NCI-H2171 treated with DMSO at 0.1 percent for 48 hours (cell line): ENCODE measurements at regions not wholly inside any gene's neighbourhood (a gene's known extent, or its start where the extent isn't known, plus 50 kb on each side); places are given as distances from the start of the nearest gene placed in this dataset.
"Not testable (repeated sequence)": the region's sequence is repeated elsewhere in the genome, so short reads cannot be mapped to it uniquely, and the experiment has no call there.

Source experiments
- DNase-seq: peaks from one replicate; lab custom pipeline; 2025; lab: John Stamatoyannopoulos, UW

DNA sequence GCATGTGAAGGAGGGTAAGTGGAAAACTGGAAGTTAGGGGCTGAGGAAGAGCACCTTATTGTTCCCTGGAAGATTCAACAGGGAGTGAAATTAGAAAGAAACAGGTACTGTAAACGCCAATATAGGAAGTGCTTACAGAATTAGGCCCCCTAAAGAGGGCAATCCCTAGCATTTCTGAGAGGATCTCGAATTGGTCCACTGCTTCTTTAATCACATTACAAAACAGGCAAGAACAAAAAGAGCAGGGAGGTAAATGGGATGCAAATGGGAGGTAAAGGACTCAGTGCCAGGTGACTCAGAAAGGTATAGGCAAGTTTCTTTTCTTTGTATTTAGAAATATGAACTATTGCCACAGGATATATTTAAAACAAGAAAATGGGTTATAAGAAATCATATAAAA lies 116.4 kb upstream of the FANCL start:
- no peak for DNase-seq

DNA sequence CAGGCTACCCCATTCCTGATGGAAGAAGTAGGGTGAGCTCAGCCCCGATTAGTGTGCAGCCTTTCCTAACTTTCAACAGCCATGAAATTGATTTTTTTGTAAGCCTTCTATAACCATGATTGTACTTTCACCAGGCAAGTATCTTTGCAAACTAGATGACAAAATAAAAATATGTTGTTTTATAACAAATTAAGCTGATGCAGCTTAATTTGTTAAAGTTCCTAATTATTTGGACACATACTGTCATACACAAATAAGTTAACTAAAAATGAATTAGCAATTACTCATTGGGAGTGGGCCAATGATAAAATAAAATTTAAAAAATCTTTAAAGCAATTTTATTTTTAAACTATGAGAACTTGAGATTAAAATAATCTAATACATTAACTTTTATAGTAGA lies 113.1 kb upstream of the FANCL start:
- no peak for DNase-seq

DNA sequence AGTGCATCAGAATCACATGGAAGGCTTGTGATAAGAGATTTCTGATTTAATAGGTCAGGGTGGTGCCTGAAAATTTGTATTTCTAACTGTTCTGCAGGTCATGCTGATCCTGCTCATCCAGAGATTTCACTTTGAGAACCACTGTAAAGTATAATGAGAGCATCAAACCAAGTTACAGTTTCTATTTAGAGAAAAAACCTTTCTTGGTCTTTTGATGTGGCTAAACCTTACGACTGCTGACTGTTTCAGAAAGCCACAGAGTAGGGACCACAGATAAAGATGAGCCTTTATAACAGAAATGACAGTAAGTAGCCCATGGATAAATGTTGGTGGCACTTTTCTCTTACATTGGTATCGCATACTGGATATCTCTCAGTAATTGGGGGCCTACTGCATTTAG lies 109.4 kb upstream of the FANCL start:
- no peak for DNase-seq

DNA sequence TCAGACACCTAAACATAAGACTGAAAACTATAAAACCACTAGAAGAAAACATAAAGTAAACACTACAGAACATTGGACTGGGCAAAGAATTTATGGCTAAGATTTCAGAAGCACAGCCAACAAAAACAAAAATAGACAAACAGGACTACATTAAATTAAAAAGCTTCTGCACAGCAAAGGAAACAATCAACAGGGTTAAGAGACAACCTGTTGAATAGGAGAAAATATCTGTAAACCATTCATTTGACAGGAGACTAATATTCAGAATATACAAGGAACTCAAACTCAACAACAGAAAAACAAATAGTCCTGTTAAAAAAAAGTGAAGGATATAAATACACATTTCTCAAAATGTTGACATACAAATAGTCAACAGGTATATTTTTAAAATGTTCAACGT lies 106.7 kb upstream of the FANCL start:
- DNase-seq: no peak

DNA sequence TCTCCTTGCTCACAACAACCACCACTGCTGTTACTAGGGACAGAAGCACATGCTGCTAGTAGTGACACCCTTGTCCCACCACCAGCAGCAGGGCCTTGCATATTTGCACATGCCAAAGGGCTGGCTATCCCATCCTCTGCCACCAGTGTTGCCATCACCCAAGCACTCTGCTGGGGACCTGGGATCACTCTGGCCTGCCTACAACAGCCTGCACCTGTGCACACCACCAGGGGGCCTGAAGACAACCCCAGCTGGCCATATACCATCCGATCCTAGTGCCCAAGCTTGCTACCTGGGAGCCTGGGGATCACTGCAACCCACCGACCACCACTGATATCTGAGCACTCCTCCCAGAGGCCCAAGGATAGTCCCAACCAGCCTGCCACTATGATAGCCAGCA lies 99.9 kb upstream of the FANCL start:
- no peak for DNase-seq

DNA sequence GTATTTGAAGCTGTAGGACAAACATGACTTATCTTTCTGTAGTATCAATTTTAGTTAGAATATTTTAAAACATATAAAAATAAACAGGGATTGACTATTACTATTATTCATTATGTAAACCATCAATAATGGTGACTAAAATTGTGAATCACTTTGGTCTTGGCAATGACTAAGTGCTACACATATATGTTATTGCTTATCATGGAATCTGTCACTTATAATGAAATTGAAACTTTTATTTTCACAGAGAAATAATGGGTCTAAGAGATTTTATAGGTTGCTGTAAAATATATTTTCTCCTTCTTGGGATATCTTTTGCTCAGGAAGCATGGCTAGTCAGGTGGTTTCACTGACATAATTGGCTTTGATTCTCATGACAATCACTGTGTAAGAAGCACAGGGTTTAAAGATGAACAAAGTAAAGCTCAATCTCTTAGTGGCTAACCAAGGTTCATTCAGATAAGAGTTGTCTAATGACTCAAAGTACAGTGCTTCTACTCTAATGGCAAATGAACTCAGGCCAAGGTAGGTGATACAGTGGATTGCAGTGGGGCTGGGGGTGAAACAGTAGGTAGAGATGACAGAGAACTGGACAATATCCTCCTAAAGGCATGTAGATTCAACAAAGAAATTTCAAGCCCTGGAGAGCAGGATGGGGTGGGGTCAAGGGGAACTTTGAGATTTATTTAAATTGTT lies 98.6 kb upstream of the FANCL start:
- no peak for DNase-seq

DNA sequence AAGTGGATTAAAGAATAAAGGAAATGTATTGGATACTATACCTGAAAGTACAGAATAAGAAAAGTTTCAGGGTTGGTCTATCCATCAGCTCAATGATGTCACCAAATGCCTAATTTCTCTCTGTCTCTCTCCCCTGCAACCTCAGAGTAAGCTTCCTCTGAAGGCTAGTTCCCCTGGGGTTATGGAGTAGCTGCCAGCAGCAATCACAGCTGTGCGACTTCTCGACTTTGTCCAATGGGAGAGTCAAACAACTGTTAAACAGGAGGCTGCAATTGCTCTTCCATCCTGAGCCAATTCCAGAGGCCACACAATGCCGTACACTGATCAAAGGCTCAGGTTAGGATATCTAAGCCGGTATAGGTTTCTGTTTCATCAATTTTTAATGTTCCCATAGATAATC lies 95.3 kb upstream of the FANCL start:
- peak; percentile 94 for DNase-seq

DNA sequence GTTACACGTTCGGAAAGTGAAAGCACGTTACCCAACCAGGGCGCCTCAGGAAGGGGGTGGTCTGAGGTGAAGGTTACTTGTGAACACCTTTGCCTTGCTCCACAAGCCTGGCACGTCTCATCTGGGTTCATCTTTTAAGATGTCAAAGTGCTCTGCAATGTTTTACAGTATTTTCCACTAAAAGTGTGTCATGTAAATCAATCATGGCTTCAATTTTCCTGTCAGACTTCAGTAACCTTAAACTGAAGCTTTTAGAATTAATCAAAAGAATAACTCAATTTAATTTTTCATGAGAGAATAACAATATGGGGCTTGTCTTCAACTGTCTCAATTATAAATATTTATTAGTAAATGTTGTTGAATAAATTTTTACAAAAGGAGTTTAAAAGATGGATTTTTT lies 93.3 kb upstream of the FANCL start:
- DNase-seq: no peak

DNA sequence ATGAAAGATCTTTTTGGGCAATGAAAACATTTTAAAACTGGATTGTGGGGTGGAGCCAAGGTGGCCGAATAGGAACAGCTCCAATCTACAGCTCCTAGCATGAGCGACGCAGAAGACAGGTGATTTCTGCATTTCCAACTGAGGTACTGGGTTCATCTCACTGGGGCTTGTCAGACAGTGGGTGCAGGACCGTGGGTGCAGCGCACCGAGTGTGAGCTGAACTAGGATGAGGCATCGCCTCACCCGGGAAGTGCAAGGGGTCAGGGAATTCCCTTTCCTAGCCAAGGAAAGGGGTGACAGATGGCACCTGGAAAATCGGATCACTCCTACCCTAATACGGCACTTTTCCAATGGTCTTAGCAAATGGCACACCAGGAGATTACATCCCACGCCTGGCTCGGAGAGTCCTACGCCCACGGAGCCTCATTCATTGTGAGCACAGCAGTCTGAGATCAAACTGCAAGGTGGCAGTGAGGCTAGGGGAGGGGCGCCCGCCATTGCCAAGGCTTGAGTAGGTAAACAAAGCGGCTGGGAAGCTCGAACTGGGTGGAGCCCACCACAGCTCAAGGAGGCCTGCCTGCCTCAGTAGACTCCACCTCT lies 84.3 kb upstream of the FANCL start:
- DNase-seq: peak; percentile 43

DNA sequence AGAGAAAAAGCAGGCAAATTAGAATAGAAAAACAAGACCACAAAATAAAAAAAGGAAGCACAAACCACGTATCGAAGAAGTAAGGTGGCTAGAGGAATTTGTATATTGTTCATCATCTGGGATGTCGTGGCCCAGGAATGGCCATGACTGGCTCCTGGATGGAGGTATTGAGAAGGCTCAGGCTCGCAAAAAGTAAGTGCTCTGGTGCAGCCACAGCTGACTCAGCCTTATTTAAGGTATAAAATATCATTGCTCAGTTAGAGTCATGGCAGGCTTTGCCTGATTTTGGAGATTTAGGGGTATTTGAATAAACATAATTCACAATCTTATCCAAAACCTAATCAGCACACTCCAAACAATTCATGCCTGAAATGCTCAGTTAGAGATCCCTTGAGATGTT lies 78.4 kb upstream of the FANCL start:
- DNase-seq: no peak

DNA sequence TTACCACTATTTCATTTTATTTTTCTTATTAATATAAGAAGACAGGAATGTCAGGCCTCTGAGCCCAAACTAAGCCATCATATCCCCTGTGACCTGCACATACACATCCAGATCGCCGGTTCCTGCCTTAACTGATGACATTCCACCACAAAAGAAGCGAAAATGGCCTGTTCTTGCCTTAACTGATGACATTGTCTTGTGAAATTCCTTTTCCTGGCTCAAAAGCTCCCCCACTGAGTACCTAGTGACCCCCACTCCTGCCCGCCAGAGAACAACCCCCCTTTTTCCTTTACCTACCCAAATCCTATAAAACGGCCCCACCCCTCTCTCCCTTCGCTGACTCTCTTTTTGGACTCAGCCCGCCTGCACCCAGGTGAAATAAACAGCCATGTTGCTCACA lies 77.8 kb upstream of the FANCL start:
- not testable (repeated sequence) for DNase-seq

DNA sequence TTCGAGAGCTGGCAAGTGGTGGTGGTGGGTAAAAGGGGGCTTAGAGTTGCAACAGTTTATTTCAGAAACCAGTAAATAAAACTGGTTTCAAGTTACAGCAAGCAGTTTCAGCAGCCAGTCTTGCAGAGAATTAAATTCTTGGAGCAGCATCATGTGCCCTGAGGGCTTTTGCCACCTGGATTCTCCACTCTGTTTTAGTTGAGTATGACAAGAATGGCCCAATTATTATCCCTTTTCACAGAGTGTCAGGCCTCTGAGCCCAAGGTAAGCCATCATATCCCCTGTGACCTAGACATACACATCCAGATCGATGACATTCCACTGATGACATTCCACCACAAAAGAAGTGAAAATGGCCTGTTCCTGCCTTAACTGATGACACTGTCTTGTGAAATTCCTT lies 72.8 kb upstream of the FANCL start:
- no peak for DNase-seq

DNA sequence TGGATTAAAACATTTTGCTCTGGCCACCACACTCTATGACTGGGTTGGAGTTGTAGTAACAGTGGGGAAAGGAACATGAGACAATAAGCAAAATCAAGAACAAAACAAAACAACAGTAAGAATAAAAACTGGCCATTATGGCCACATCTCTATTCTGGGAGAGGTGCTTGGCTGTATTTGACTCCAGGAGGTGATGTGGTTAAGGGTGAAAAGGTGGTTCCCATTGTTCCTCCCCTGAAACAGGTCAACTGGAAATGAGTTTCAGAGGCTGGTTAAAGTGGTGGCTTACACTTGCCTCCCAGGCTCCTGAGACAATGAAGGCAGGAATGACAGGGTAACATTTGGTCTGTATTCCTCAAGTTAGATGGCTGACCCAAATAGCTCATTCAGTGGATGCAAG lies 67.3 kb upstream of the FANCL start:
- DNase-seq: no peak

DNA sequence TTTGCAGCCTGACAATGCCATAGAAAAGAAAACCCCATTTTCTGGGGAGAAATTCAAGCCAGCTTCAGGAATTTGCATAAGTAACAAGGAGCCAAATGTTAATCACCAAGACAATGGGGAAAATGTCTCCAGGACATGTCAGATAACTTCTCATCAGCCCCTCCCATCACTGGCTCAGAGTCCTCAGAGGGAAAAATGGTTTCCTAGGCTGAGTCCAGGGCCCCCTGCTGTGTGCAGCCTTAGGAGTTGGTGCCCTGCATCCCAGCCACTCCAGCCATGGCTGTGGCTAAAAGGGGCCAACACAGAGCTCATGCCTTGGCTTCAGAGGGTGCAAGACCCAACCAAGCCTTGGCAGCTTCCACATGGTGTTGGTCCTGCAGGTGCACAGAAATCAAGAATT lies 63.7 kb upstream of the FANCL start:
- no peak for DNase-seq

DNA sequence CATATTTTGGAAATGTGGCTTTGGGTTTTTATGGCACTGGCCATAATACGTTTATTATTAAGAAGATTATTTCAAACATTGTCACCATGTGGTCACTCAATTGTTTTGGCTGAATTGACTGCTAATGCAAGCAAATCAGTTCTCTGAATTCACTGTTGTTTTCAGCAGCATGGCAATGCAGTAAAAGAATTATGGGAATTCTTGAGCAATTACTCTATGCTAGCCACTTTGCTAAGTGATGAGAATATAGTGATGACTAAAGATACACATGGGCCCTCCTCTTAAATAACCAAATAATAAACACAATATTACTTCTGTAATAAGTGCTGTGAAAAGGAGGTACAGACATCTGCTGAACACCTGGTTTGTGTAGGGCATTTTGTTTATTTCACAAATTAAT lies 58.0 kb upstream of the FANCL start:
- no peak for DNase-seq

DNA sequence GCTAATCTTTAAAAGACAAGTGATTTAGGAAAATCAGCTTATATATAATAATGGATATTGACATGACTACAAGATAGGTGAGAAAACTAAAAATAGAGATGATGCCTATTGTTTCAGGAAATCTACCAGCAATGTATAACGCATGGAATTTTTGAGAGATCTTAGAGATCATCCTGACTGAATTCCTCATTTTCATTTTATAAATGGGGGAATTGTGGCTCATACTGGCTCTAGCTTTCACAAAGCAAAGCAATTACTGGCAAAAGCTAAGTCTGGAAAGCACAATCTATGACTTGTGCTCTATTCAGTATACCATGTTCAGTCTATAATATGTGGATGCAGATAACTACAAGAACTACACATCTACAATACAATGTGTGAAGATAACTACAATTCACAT lies 51.9 kb upstream of the FANCL start:
- no peak for DNase-seq

DNA sequence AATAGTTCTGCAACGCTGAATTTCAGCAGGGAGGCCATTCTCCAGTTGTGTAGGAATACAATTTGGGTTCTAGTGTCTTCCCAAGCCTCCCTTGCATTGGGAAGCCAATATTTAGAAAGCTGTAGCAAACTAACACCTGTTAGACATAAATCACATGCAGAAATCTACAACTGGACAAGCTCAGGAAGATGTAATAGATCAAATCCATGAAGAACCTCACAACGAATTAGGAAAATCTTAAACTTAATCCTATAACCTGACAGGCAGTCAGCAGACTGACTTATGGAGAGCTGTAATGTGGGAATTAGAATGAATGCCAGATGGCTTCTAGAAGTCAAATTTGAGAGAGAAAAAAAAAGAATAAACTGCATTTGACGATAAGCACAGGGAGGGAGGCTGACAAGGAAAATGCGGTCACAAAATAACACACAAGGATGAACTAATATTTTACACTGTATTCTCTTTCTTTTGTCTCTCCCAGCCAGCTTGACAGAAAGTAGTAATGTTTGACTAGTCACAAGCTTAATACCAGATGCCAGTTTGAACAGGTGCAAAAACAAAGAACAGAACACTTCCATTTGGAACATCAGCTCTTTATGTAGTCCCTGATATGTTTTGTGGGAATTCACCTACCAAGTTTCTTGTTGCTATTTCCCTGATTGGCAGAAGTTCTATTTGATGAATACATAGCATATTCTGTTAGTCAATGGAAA lies 50.8 kb upstream of the FANCL start:
- no peak for DNase-seq
